Hepatocyte (in vitro differentiated cells): ENCODE measurements at regions not wholly inside any gene's neighbourhood (a gene's known extent, or its start where the extent isn't known, plus 50 kb on each side); places are given as distances from the start of the nearest gene placed in this dataset.

Source experiments
- DNase-seq: peaks from one replicate; pipeline ENCODE4 v3.0.0-alpha.2; 2016; ENCODE audit warnings: low spot score
- H2AFZ ChIP-seq: fragments of 200-600 bp; sonication (generic); 2 replicates; pipeline ENCODE4 v1.6.0; 2016; ENCODE audit warnings: antibody characterized with exemption, mild to moderate bottlenecking
- H3K27ac ChIP-seq: fragments of 200-600 bp; sonication (generic); 2 replicates; pipeline ENCODE4 v1.5.1; 2016; ENCODE audit warnings: mild to moderate bottlenecking
- H3K27me3 ChIP-seq: fragments of 200-600 bp; sonication (generic); 2 replicates; pipeline ENCODE4 v1.6.1; 2016
- H3K36me3 ChIP-seq: fragments of 200-600 bp; sonication (generic); replicated peaks from 2 replicates; pipeline ENCODE4 v1.5.1; 2016; ENCODE audit warnings: low read depth; ENCODE audit not compliant: insufficient read depth
- H3K4me1 ChIP-seq: fragments of 200-600 bp; sonication (generic); 2 replicates; pipeline ENCODE4 v1.5.1; 2016; ENCODE audit warnings: mild to moderate bottlenecking, moderate library complexity; ENCODE audit not compliant: insufficient read depth
- H3K4me2 ChIP-seq: fragments of 200-600 bp; sonication (generic); 2 replicates; pipeline ENCODE4 v1.6.0; 2016
- H3K4me3 ChIP-seq: fragments of 200-600 bp; sonication (generic); 2 replicates; pipeline ENCODE4 v1.5.1; 2016; ENCODE audit warnings: mild to moderate bottlenecking
- H3K79me2 ChIP-seq: fragments of 200-600 bp; sonication (generic); 2 replicates; pipeline ENCODE4 v1.6.0; 2017; ENCODE audit warnings: mild to moderate bottlenecking
- H3K9me2 ChIP-seq: fragments of 200-600 bp; sonication (generic); replicated peaks from 2 replicates; pipeline ENCODE4 v1.6.0; 2017; ENCODE audit warnings: mild to moderate bottlenecking; ENCODE audit not compliant: insufficient read depth
- H3K9me3 ChIP-seq: fragments of 200-600 bp; sonication (generic); 2 replicates; pipeline ENCODE4 v1.5.1; 2016; ENCODE audit warnings: low read depth, mild to moderate bottlenecking
- H4K20me1 ChIP-seq: fragments of 200-600 bp; sonication (generic); 2 replicates; pipeline ENCODE4 v1.6.0; 2016; ENCODE audit warnings: mild to moderate bottlenecking; ENCODE audit not compliant: insufficient read depth, poor library complexity, severe bottlenecking
- EZH2 ChIP-seq: fragments of 200-600 bp; sonication (generic); IDR thresholded peaks from 2 replicates; pipeline ENCODE4 v1.6.1; 2016; ENCODE audit warnings: antibody characterized with exemption, mild to moderate bottlenecking, borderline replicate concordance
- EZH2phosphoT487 ChIP-seq: fragments of 200-600 bp; sonication (generic); IDR thresholded peaks from one replicate; pipeline ENCODE4 v1.6.1; 2018; ENCODE audit warnings: antibody characterized with exemption, mild to moderate bottlenecking, low read depth, moderate library complexity; ENCODE audit not compliant: unreplicated experiment, severe bottlenecking
- WGBS: methylation state at CpG from one replicate; pipeline ENCODE4 v1.1.6; 2016; ENCODE audit warnings: low lambda C conversion rate; ENCODE audit errors: missing lambda C conversion rate; 5-methylcytosine and 5-hydroxymethylcytosine counted together
- TF ChIP-seq, protein P1 (sequence below): fragments of 200-600 bp; sonication (generic); IDR thresholded peaks from 2 replicates; pipeline ENCODE4 v1.5.1; 2016; ENCODE audit warnings: antibody characterized with exemption, mild to moderate bottlenecking; ENCODE audit not compliant: poor library complexity

DNA sequence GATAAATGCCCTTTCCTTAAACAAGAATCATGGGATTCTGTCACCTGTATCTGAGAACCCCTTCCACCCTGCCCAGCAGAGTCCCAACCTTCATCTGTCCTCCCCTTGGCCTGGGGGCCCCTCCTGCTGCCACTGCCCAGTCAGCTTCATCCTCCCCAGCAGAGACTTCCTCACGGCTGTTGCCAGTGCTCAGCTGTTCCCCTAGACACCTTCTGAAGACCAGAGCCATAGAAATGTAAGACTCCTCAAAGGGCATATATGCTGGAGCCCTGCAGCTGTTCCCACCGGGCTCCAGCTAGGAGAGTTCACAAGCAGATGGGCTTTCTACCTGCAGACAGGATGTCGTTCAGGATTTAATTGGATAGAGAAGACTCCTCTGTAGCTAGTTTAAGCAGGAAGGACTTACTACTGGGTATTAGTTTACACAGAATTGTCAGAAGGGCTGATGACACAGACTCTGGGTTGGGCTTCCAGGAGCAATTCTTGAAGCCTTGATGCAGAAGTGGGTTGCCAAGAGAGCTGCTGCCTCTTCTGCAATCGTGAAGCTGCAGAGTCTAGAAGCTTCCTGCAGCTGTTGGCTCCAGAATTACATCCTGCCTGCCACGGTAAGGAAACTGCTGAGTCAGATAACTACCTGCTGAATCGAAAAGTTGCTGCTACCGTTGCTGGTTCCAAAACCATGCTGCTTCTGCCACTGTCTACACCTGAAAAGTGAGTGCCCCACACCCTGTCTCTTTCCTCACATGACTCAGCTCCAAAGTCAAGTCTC, 57.1 kb upstream of the MLN start:
- Histone ChIP-seq H3K9me2 (no peaks in the 10 kb centered on the region), H3K79me2 (no peaks in the 10 kb centered on the region), H3K27me3 (peaks cover 6% of the 10 kb centered on the region), H3K4me2 (no peak overlapping the region), H3K27ac (no peak overlapping the region), H4K20me1 (no peaks in the 10 kb centered on the region), H3K4me3 (no peak overlapping the region), H3K9me3 (no peaks in the 10 kb centered on the region), H3K36me3 (no peaks in the 10 kb centered on the region), H3K4me1 (no peaks in the 10 kb centered on the region), H2AFZ (no peak overlapping the region)
- 46% methylated on average over 7 of the region's 7 CpGs for WGBS
- DNase-seq: no peak
- no peak for TF ChIP-seq EZH2phosphoT487
- TF ChIP-seq, protein P1, sequence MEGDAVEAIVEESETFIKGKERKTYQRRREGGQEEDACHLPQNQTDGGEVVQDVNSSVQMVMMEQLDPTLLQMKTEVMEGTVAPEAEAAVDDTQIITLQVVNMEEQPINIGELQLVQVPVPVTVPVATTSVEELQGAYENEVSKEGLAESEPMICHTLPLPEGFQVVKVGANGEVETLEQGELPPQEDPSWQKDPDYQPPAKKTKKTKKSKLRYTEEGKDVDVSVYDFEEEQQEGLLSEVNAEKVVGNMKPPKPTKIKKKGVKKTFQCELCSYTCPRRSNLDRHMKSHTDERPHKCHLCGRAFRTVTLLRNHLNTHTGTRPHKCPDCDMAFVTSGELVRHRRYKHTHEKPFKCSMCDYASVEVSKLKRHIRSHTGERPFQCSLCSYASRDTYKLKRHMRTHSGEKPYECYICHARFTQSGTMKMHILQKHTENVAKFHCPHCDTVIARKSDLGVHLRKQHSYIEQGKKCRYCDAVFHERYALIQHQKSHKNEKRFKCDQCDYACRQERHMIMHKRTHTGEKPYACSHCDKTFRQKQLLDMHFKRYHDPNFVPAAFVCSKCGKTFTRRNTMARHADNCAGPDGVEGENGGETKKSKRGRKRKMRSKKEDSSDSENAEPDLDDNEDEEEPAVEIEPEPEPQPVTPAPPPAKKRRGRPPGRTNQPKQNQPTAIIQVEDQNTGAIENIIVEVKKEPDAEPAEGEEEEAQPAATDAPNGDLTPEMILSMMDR: no peak
- no peak for TF ChIP-seq EZH2

DNA sequence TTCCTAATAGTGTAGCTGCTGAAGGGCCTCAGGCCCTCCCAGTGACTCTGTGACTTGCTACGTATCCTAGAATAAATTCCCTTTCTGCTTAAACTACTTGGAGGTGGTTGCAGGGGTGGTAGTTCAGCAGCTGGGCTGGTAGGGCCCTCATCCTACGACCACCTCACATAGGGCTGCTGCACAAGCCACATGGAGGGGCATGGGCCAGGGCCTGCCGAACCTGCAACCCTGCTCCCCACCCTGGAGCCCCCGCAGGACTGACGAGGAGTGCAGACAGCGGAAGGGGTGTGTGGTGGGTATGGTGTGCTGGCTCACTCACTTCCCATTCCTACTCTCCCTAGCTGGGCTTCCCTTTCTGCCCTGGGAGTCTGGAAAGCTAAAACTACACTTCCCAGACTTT, 56.2 kb upstream of the MLN start:
- no peaks in the 10 kb centered on the region for H4K20me1 ChIP-seq
- 86% methylated on average over 6 of the region's 6 CpGs for WGBS
- no peaks in the 10 kb centered on the region for H3K9me3 ChIP-seq
- DNase-seq: no peak
- no peaks in the 10 kb centered on the region for H3K9me2 ChIP-seq
- no peak overlapping the region for H2AFZ ChIP-seq
- H3K36me3 ChIP-seq: no peaks in the 10 kb centered on the region
- H3K4me1 ChIP-seq: peaks cover 8% of the 10 kb centered on the region
- no peak overlapping the region for H3K27ac ChIP-seq
- no peak for TF ChIP-seq EZH2
- H3K4me3 ChIP-seq: no peak overlapping the region
- H3K27me3 ChIP-seq: peaks cover 6% of the 10 kb centered on the region
- H3K4me2 ChIP-seq: no peak overlapping the region
- H3K79me2 ChIP-seq: no peaks in the 10 kb centered on the region

DNA sequence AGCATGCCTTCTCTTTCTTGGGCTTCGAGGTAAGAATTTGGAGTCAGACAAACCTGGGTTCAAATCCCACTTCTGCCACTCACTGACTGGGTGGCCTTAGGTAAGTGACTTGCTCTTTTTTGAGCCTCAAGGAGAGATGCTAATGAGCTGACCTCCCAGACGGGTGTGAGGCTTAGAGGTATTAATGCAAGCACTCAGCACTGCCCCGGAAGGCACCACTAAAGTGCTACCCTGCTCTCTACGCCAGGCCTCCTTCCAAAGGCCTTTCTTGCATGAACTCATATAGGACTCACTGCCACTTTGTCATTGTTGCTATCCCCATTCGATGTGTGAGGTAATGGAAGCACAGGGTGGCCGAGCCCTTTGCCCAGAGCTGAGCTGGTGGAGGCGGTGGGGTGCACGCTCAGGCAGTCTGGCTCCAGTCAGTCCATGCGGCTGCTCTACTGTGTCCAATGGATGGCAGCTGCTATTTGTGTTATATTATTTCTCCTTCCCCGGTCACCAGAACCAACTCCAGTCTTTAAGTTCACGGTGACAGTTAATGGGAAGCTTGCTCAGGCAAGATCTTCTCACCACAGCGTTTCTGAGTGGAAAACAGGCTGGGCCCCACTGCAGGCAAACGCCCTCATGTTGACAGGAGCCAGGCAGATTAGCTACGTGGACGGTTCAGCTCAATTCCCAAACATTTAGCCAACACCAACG, 55.2 kb upstream of the MLN start:
- 73% methylated on average over 16 of the region's 16 CpGs for WGBS
- H3K27me3 ChIP-seq: peaks cover 6% of the 10 kb centered on the region

More for the DNA sequence above, 55.2 kb upstream of the MLN start:
- Histone ChIP-seq H2AFZ (no peak overlapping the region), H3K9me2 (no peaks in the 10 kb centered on the region), H3K9me3 (no peaks in the 10 kb centered on the region), H3K79me2 (no peaks in the 10 kb centered on the region), H3K36me3 (no peaks in the 10 kb centered on the region), H3K4me2 (no peak overlapping the region), H3K4me3 (no peak overlapping the region), H3K27ac (no peak overlapping the region), H4K20me1 (no peaks in the 10 kb centered on the region), H3K4me1 (peaks cover 11% of the 10 kb centered on the region)
- TF ChIP-seq, protein P1: no peak
- TF ChIP-seq EZH2: no peak
- TF ChIP-seq EZH2phosphoT487: no peak
- DNase-seq: no peak
